Inferior parietal cortex (tissue), 1 donor: ENCODE measurements at regions not wholly inside any gene's neighbourhood (a gene's known extent, or its start where the extent isn't known, plus 50 kb on each side); places are given as distances from the start of the nearest gene placed in this dataset.

ENCODE experiments used
- DNase-seq: peaks from one replicate; pipeline ENCODE4 v3.0.0-alpha.2; 2016; ENCODE audit errors: extremely low spot score

GRCh38 chr15:68525815-68526214 is 53.0 kb upstream of the CORO2B start:
- DNase-seq, result no peak

GRCh38 chr15:68526269-68526668 is 52.5 kb upstream of the CORO2B start:
- no peak for DNase-seq

- no peak for DNase-seq
These were observed 52.0 kb upstream of the CORO2B start for GRCh38 chr15:68526784-68527183.

GRCh38 chr15:68528626-68529290 is 50.0 kb upstream of the CORO2B start:
- no peak for DNase-seq
